ENCODE measurements at regions not wholly inside any gene's neighbourhood (a gene's known extent, or its start where the extent isn't known, plus 50 kb on each side); places are given as distances from the start of the nearest gene placed in this dataset.
A peak's percentile ranks its signal among the peaks of the same experiment; 100 is the strongest.

DNA sequence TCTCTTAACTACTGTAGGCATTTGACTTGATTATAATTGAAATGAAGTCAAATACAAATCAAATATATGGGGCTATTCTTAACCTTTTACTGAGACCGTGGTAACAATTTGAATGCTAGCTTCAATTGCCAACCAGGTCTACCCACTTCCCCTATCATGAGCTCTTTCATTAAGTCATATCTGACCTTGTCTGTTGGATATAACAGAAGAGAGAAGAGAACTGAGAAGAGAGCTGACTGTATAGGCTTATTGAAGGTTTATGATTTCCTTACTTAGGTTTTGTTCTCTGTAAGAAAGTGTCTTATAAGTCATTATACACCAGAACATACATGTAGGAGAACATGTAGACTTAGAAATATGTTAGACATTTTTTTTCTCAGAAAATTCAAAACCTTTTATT, 549.4 kb downstream of the COL12A1 start:
- no peak for DNase-seq (ENCODE audit: low read depth, low spot score)
- no peaks in the 10 kb centered on the region for H3K9me3 ChIP-seq (ENCODE audit: insufficient read depth, low read length)
- no peak overlapping the region for H3K9ac ChIP-seq (ENCODE audit: insufficient read length, low read depth)
- no peaks in the 10 kb centered on the region for H3K27me3 ChIP-seq (ENCODE audit: insufficient read depth, insufficient read length)
- no peak overlapping the region for H3K4me3 ChIP-seq (ENCODE audit: insufficient read length, low read depth)
- no peaks in the 10 kb centered on the region for H3K36me3 ChIP-seq (ENCODE audit: insufficient read depth, insufficient read length, low read length)
- no peak for TF ChIP-seq ZNF274 (IDR thresholded peaks at IDR 0.05; ENCODE audit: low read depth, low read length)
- TF ChIP-seq SUZ12 (IDR thresholded peaks at IDR 0.05; ENCODE audit: extremely low read depth, insufficient read depth, insufficient read length): no peak
- no peak for TF ChIP-seq YY1 (IDR thresholded peaks at IDR 0.05; ENCODE audit: insufficient read depth, insufficient read length)
- H3K4me1 ChIP-seq (ENCODE audit: insufficient read depth, insufficient read length): no peaks in the 10 kb centered on the region

- H3K9me3 ChIP-seq (ENCODE audit: insufficient read depth, low read length): no peaks in the 10 kb centered on the region
- no peak for DNase-seq (ENCODE audit: low read depth, low spot score)
Observed at GRCh38 chr6:74654296-74654695, 551.6 kb downstream of the COL12A1 start.

GRCh38 chr6:74651948-74652842, 553.7 kb downstream of the COL12A1 start:
- H3K9me3 ChIP-seq (ENCODE audit: insufficient read depth, low read length): no peaks in the 10 kb centered on the region
- H3K27me3 ChIP-seq (ENCODE audit: insufficient read depth, insufficient read length): no peaks in the 10 kb centered on the region
- no peaks in the 10 kb centered on the region for H3K36me3 ChIP-seq (ENCODE audit: insufficient read depth, insufficient read length, low read length)
- no peak for DNase-seq (ENCODE audit: low read depth, low spot score)
- H3K9ac ChIP-seq (ENCODE audit: insufficient read length, low read depth): no peak overlapping the region
- H3K4me3 ChIP-seq (ENCODE audit: insufficient read length, low read depth): no peak overlapping the region
- no peak for TF ChIP-seq ZNF274 (IDR thresholded peaks at IDR 0.05; ENCODE audit: low read depth, low read length)
- no peak for TF ChIP-seq SUZ12 (IDR thresholded peaks at IDR 0.05; ENCODE audit: extremely low read depth, insufficient read depth, insufficient read length)
- TF ChIP-seq YY1 (IDR thresholded peaks at IDR 0.05; ENCODE audit: insufficient read depth, insufficient read length): no peak
- H3K4me1 ChIP-seq (ENCODE audit: insufficient read depth, insufficient read length): no peaks in the 10 kb centered on the region

More at GRCh38 chr6:74654296-74654695, 551.6 kb downstream of the COL12A1 start:
- TF ChIP-seq ZNF274 (IDR thresholded peaks at IDR 0.05; ENCODE audit: low read depth, low read length) (no peak), YY1 (IDR thresholded peaks at IDR 0.05; ENCODE audit: insufficient read depth, insufficient read length) (no peak), SUZ12 (IDR thresholded peaks at IDR 0.05; ENCODE audit: extremely low read depth, insufficient read depth, insufficient read length) (no peak)
- Histone ChIP-seq H3K27me3 (ENCODE audit: insufficient read depth, insufficient read length) (no peaks in the 10 kb centered on the region), H3K36me3 (ENCODE audit: insufficient read depth, insufficient read length, low read length) (no peaks in the 10 kb centered on the region), H3K4me1 (ENCODE audit: insufficient read depth, insufficient read length) (no peaks in the 10 kb centered on the region), H3K9ac (ENCODE audit: insufficient read length, low read depth) (no peak overlapping the region), H3K4me3 (ENCODE audit: insufficient read length, low read depth) (no peak overlapping the region)

GRCh38 chr6:74650668-74651067, 555.2 kb downstream of the COL12A1 start:
- Histone ChIP-seq H3K4me1 (ENCODE audit: insufficient read depth, insufficient read length) (no peaks in the 10 kb centered on the region), H3K27me3 (ENCODE audit: insufficient read depth, insufficient read length) (no peaks in the 10 kb centered on the region), H3K9me3 (ENCODE audit: insufficient read depth, low read length) (no peaks in the 10 kb centered on the region), H3K36me3 (ENCODE audit: insufficient read depth, insufficient read length, low read length) (no peaks in the 10 kb centered on the region), H3K9ac (ENCODE audit: insufficient read length, low read depth) (no peak overlapping the region), H3K4me3 (ENCODE audit: insufficient read length, low read depth) (no peak overlapping the region)
- no peak for TF ChIP-seq SUZ12 (IDR thresholded peaks at IDR 0.05; ENCODE audit: extremely low read depth, insufficient read depth, insufficient read length)
- TF ChIP-seq ZNF274 (IDR thresholded peaks at IDR 0.05; ENCODE audit: low read depth, low read length): no peak
- no peak for TF ChIP-seq YY1 (IDR thresholded peaks at IDR 0.05; ENCODE audit: insufficient read depth, insufficient read length)
- DNase-seq (ENCODE audit: low read depth, low spot score): no peak

GRCh38 chr6:74646461-74646860, 559.4 kb downstream of the COL12A1 start:
- no peaks in the 10 kb centered on the region for H3K4me1 ChIP-seq (ENCODE audit: insufficient read depth, insufficient read length)
- no peaks in the 10 kb centered on the region for H3K9me3 ChIP-seq (ENCODE audit: insufficient read depth, low read length)
- no peak overlapping the region for H3K4me3 ChIP-seq (ENCODE audit: insufficient read length, low read depth)
- TF ChIP-seq YY1 (IDR thresholded peaks at IDR 0.05; ENCODE audit: insufficient read depth, insufficient read length) (no peak), ZNF274 (IDR thresholded peaks at IDR 0.05; ENCODE audit: low read depth, low read length) (no peak), SUZ12 (IDR thresholded peaks at IDR 0.05; ENCODE audit: extremely low read depth, insufficient read depth, insufficient read length) (no peak)
- H3K27me3 ChIP-seq (ENCODE audit: insufficient read depth, insufficient read length): no peaks in the 10 kb centered on the region
- no peak for DNase-seq (ENCODE audit: low read depth, low spot score)
- H3K9ac ChIP-seq (ENCODE audit: insufficient read length, low read depth): no peak overlapping the region
- H3K36me3 ChIP-seq (ENCODE audit: insufficient read depth, insufficient read length, low read length): no peaks in the 10 kb centered on the region

GRCh38 chr6:74645108-74645849, 560.6 kb downstream of the COL12A1 start:
- DNase-seq (ENCODE audit: low read depth, low spot score): peak; percentile 9
- no peaks in the 10 kb centered on the region for H3K36me3 ChIP-seq (ENCODE audit: insufficient read depth, insufficient read length, low read length)
- H3K4me1 ChIP-seq (ENCODE audit: insufficient read depth, insufficient read length): no peaks in the 10 kb centered on the region
- no peak overlapping the region for H3K4me3 ChIP-seq (ENCODE audit: insufficient read length, low read depth)
- H3K9me3 ChIP-seq (ENCODE audit: insufficient read depth, low read length): no peaks in the 10 kb centered on the region
- TF ChIP-seq ZNF274 (IDR thresholded peaks at IDR 0.05; ENCODE audit: low read depth, low read length) (no peak), SUZ12 (IDR thresholded peaks at IDR 0.05; ENCODE audit: extremely low read depth, insufficient read depth, insufficient read length) (no peak), YY1 (IDR thresholded peaks at IDR 0.05; ENCODE audit: insufficient read depth, insufficient read length) (no peak)
- no peaks in the 10 kb centered on the region for H3K27me3 ChIP-seq (ENCODE audit: insufficient read depth, insufficient read length)
- H3K9ac ChIP-seq (ENCODE audit: insufficient read length, low read depth): no peak overlapping the region

DNA sequence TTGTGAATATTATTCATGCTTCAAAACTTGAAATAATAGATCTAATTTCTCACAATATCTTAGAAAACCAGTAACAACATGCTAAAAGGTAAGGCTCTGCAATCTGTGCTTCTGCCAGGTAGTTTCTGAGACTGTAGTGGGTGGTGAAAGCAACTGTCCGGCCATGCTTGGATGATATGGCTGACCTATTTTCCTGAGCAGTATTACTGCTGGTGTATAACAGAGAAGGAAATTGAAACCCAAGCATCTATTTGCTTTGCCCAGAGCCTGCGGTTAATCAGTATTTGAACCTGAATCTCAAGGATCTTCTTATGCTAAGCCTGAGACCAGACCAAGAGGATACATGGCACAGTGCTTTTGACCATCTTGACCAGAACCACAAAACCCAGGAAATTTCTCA, 563.8 kb downstream of the COL12A1 start:
- no peak overlapping the region for H3K9ac ChIP-seq (ENCODE audit: insufficient read length, low read depth)
- no peaks in the 10 kb centered on the region for H3K36me3 ChIP-seq (ENCODE audit: insufficient read depth, insufficient read length, low read length)
- no peaks in the 10 kb centered on the region for H3K27me3 ChIP-seq (ENCODE audit: insufficient read depth, insufficient read length)
- no peak for DNase-seq (ENCODE audit: low read depth, low spot score)
- no peak for TF ChIP-seq SUZ12 (IDR thresholded peaks at IDR 0.05; ENCODE audit: extremely low read depth, insufficient read depth, insufficient read length)
- no peak for TF ChIP-seq ZNF274 (IDR thresholded peaks at IDR 0.05; ENCODE audit: low read depth, low read length)
- no peak for TF ChIP-seq YY1 (IDR thresholded peaks at IDR 0.05; ENCODE audit: insufficient read depth, insufficient read length)
- no peaks in the 10 kb centered on the region for H3K4me1 ChIP-seq (ENCODE audit: insufficient read depth, insufficient read length)
- no peaks in the 10 kb centered on the region for H3K9me3 ChIP-seq (ENCODE audit: insufficient read depth, low read length)
- no peak overlapping the region for H3K4me3 ChIP-seq (ENCODE audit: insufficient read length, low read depth)

Data from NT2/D1 (cell line).